H1 (cell line): ENCODE measurements at regions not wholly inside any gene's neighbourhood (a gene's known extent, or its start where the extent isn't known, plus 50 kb on each side); places are given as distances from the start of the nearest gene placed in this dataset.

Source experiments
- CTCF ChIA-PET: fragments of 300-600 bp; sonication (Branson Sonifier 250); formaldehyde crosslinking; loops from one replicate; lab custom pipeline; 2021; ENCODE audit not compliant: partially characterized antibody; lab: Charles Lee
- POLR2A ChIA-PET: fragments of 300-600 bp; sonication (Branson Sonifier 250); formaldehyde crosslinking; loops from one replicate; lab custom pipeline; 2021; ENCODE audit warnings: inconsistent platforms; ENCODE audit not compliant: partially characterized antibody; lab: Charles Lee
- DNase-seq, 2 experiments: peaks; one replicate each; pipeline versions ENCODE4 v3.0.0 to v3.0.0-alpha.2; 2010 to 2022; ENCODE audit warnings: low spot score in 2 of 2, low read depth in 1 of 2, mixed read lengths in 1 of 2
- FAIRE-seq: peaks from 2 replicates; lab custom pipeline; 2011; peaks lifted over from hg19 to GRCh38; lab: Jason Lieb, UNC
- H2AFZ ChIP-seq: 2 replicates; pipeline ENCODE4 v1.8.1; 2012; ENCODE audit warnings: low read length, inconsistent platforms
- H2AK5ac ChIP-seq: 2 replicates; pipeline ENCODE4 v1.6.1; 2013; ENCODE audit warnings: low read depth, low read length
- H2BK120ac ChIP-seq: replicated peaks from 2 replicates; pipeline ENCODE3; 2013; ENCODE audit warnings: low read depth, low read length, inconsistent platforms
- H2BK12ac ChIP-seq: 2 replicates; pipeline ENCODE4 v1.6.1; 2013; ENCODE audit warnings: low read depth, low read length
- H2BK15ac ChIP-seq: 2 replicates; pipeline ENCODE4 v1.6.1; 2013; ENCODE audit warnings: low read length
- H2BK20ac ChIP-seq: 2 replicates; pipeline ENCODE4 v1.6.1; 2013; ENCODE audit warnings: low read length
- H2BK5ac ChIP-seq: 2 replicates; pipeline ENCODE4 v1.6.1; 2013; ENCODE audit warnings: low read depth, low read length
- H3K14ac ChIP-seq: 2 replicates; pipeline ENCODE4 v1.6.1; 2013; ENCODE audit warnings: inconsistent platforms; ENCODE audit not compliant: insufficient read length
- H3K18ac ChIP-seq: 2 replicates; pipeline ENCODE4 v1.6.1; 2013; ENCODE audit warnings: low read length; ENCODE audit errors: extremely low read depth
- H3K23ac ChIP-seq: 2 replicates; pipeline ENCODE4 v1.6.1; 2013; ENCODE audit warnings: inconsistent platforms; ENCODE audit not compliant: insufficient read length
- H3K23me2 ChIP-seq: 2 replicates; pipeline ENCODE4 v1.6.1; 2013; ENCODE audit warnings: low read depth, low read length
- H3K27ac ChIP-seq: 2 replicates; pipeline ENCODE4 v1.6.1; 2011; ENCODE audit warnings: low read depth, low read length, inconsistent platforms
- H3K27me3 ChIP-seq, 4 experiments: replicated peaks in 1 of 4; 1 replicate in 1 of 4; 2 replicates in 3 of 4; pipeline versions ENCODE4 v1.6.1 to v1.8.1; 2011 to 2013; ENCODE audit warnings: low read length in 3 of 4, mild to moderate bottlenecking in 3 of 4, inconsistent platforms in 2 of 4, mixed read lengths in 2 of 4, moderate library complexity in 1 of 4; ENCODE audit not compliant: control insufficient read depth in 3 of 4, insufficient read depth in 3 of 4; ENCODE audit errors: extremely low read depth in 1 of 4
- H3K36me3 ChIP-seq, 4 experiments: 2 replicates each; pipeline versions ENCODE4 v1.6.1 to v1.8.1; 2011 to 2013; ENCODE audit warnings: mild to moderate bottlenecking in 4 of 4, low read length in 3 of 4, moderate library complexity in 2 of 4, control low read depth in 1 of 4, inconsistent platforms in 1 of 4; ENCODE audit not compliant: insufficient read depth in 4 of 4, control insufficient read depth in 2 of 4
- H3K4ac ChIP-seq: replicated peaks from 2 replicates; pipeline ENCODE3; 2013; ENCODE audit warnings: low read length, low read depth, mixed read lengths, inconsistent platforms; ENCODE audit not compliant: insufficient read length
- H3K4me1 ChIP-seq, 4 experiments: replicated peaks in 1 of 4; 1 replicate in 1 of 4; 2 replicates in 3 of 4; pipeline versions ENCODE4 v1.6.1 to v1.8.1; 2011 to 2013; ENCODE audit warnings: low read length in 3 of 4, inconsistent platforms in 2 of 4, mixed read lengths in 1 of 4; ENCODE audit not compliant: insufficient read depth in 4 of 4, control insufficient read depth in 3 of 4
- H3K4me2 ChIP-seq, 2 experiments: 2 replicates each; pipeline versions ENCODE4 v1.6.1 to v1.8.1; 2011 to 2013; ENCODE audit warnings: low read depth in 2 of 2, low read length in 2 of 2, control low read depth in 1 of 2, inconsistent platforms in 1 of 2, mild to moderate bottlenecking in 1 of 2; ENCODE audit not compliant: insufficient read depth in 1 of 2
- H3K4me3 ChIP-seq, 4 experiments: fragments of 200-600, 300-600 bp in 1 of 4; sonication (generic), shearing (Covaris generic), sonication (Bioruptor Twin) in 1 of 4; 2 replicates each; pipeline versions ENCODE4 v1.5.1 to v1.8.1; 2011 to 2016; ENCODE audit warnings: low read length in 4 of 4, low read depth in 3 of 4, control low read depth in 2 of 4, inconsistent platforms in 2 of 4, mild to moderate bottlenecking in 2 of 4, mixed read lengths in 1 of 4, moderate library complexity in 1 of 4; ENCODE audit not compliant: insufficient read depth in 2 of 4; ENCODE audit errors: extremely low read depth in 1 of 4
- H3K56ac ChIP-seq: replicated peaks from 2 replicates; pipeline ENCODE3; 2013; ENCODE audit warnings: low read depth, mild to moderate bottlenecking, mixed read lengths, low read length, inconsistent platforms; ENCODE audit not compliant: insufficient read length
- H3K79me1 ChIP-seq: 2 replicates; pipeline ENCODE4 v1.6.1; 2013; ENCODE audit warnings: low read depth, low read length, control low read depth
- H3K79me2 ChIP-seq, 2 experiments: 2 replicates each; pipeline versions ENCODE4 v1.6.1 to v1.8.1; 2012 to 2013; ENCODE audit warnings: low read length in 2 of 2, mild to moderate bottlenecking in 2 of 2, inconsistent platforms in 1 of 2; ENCODE audit not compliant: insufficient read depth in 2 of 2, control insufficient read depth in 1 of 2
- H3K9ac ChIP-seq, 4 experiments: replicated peaks in 1 of 4; 1 replicate in 1 of 4; 2 replicates in 3 of 4; pipeline versions ENCODE4 v1.6.1 to v1.8.1; 2011 to 2013; ENCODE audit warnings: low read depth in 3 of 4, low read length in 3 of 4, control low read depth in 2 of 4, mild to moderate bottlenecking in 2 of 4, moderate library complexity in 2 of 4, inconsistent platforms in 1 of 4; ENCODE audit errors: extremely low read depth in 1 of 4
- H3K9me3 ChIP-seq, 2 experiments: 2 replicates each; pipeline versions ENCODE4 v1.6.1 to v1.8.1; 2012 to 2013; ENCODE audit warnings: mild to moderate bottlenecking in 2 of 2, moderate library complexity in 2 of 2, control low read depth in 1 of 2, inconsistent platforms in 1 of 2, low read depth in 1 of 2, low read length in 1 of 2, mixed read lengths in 1 of 2; ENCODE audit not compliant: insufficient read depth in 2 of 2
- H4K20me1 ChIP-seq, 2 experiments: replicated peaks in 1 of 2; 2 replicates each; pipeline versions ENCODE3 to v1.8.1; 2011 to 2013; ENCODE audit warnings: inconsistent platforms in 2 of 2, low read length in 2 of 2, mild to moderate bottlenecking in 1 of 2; ENCODE audit not compliant: insufficient read depth in 2 of 2, control insufficient read depth in 1 of 2
- H4K5ac ChIP-seq: 2 replicates; pipeline ENCODE4 v1.6.1; 2013; ENCODE audit warnings: low read length, low read depth, mixed read lengths, inconsistent platforms; ENCODE audit not compliant: insufficient read length
- H4K8ac ChIP-seq: 2 replicates; pipeline ENCODE4 v1.8.0; 2013; ENCODE audit warnings: mild to moderate bottlenecking, moderate library complexity, low read length, inconsistent platforms; ENCODE audit not compliant: insufficient read depth; ENCODE audit errors: extremely low read depth
- H4K91ac ChIP-seq: replicated peaks from 2 replicates; pipeline ENCODE3; 2013; ENCODE audit warnings: low read length, mixed read lengths, inconsistent platforms; ENCODE audit not compliant: insufficient read length
- ATF3 ChIP-seq: IDR thresholded peaks from 2 replicates; pipeline ENCODE4 v1.6.1; 2011; ENCODE audit warnings: low read depth, mild to moderate bottlenecking, low read length; ENCODE audit not compliant: insufficient read depth
- CHD2 ChIP-seq: IDR thresholded peaks from 2 replicates; pipeline ENCODE4 v1.6.1; 2012; ENCODE audit warnings: low read length, improper control_type of control experiment
- CTBP2 ChIP-seq: IDR thresholded peaks from 2 replicates; pipeline ENCODE4 v1.7.0; 2011; ENCODE audit warnings: borderline replicate concordance, mild to moderate bottlenecking, moderate library complexity, mixed read lengths, low read length; ENCODE audit not compliant: insufficient read depth, insufficient read length
- EGR1 ChIP-seq: IDR thresholded peaks from 2 replicates; pipeline ENCODE4 v1.6.1; 2011; ENCODE audit warnings: low read depth, low read length, borderline replicate concordance
- GABPA ChIP-seq: IDR thresholded peaks from 2 replicates; pipeline ENCODE4 v1.6.1; 2011; ENCODE audit warnings: mild to moderate bottlenecking, low read length, moderate library complexity, borderline replicate concordance; ENCODE audit not compliant: insufficient read depth
- HDAC2 ChIP-seq, 2 experiments: fragments of 300-600 bp in 1 of 2; sonication (generic) in 1 of 2; IDR thresholded peaks; 2 replicates each; pipeline ENCODE4 v1.6.1; 2011 to 2012; ENCODE audit warnings: low read depth in 2 of 2, low read length in 2 of 2, mild to moderate bottlenecking in 2 of 2, moderate library complexity in 2 of 2, borderline replicate concordance in 1 of 2, inconsistent platforms in 1 of 2
- KDM4A ChIP-seq: IDR thresholded peaks from one replicate; pipeline ENCODE4 v1.7.1; 2012; ENCODE audit warnings: low read depth, mild to moderate bottlenecking, moderate library complexity, low read length, inconsistent platforms; ENCODE audit not compliant: severe bottlenecking
- NANOG ChIP-seq: IDR thresholded peaks from 2 replicates; pipeline ENCODE4 v1.6.1; 2011; ENCODE audit warnings: low read length, low read depth, mild to moderate bottlenecking, inconsistent platforms; ENCODE audit not compliant: insufficient read depth, poor library complexity, severe bottlenecking
- POLR2AphosphoS5 ChIP-seq: IDR thresholded peaks from 2 replicates; pipeline ENCODE4 v1.6.1; 2011; ENCODE audit warnings: low read depth, low read length
- POU5F1 ChIP-seq: IDR thresholded peaks from 2 replicates; pipeline ENCODE4 v1.6.1; 2011; ENCODE audit warnings: low read depth, mild to moderate bottlenecking, low read length, moderate library complexity
- SIN3A ChIP-seq, 2 experiments: IDR thresholded peaks in 1 of 2; conservative IDR thresholded peaks in 1 of 2; 2 replicates each; pipeline ENCODE4 v1.6.1; 2011 to 2012; ENCODE audit warnings: low read length in 2 of 2, improper control_type of control experiment in 1 of 2, low read depth in 1 of 2, mild to moderate bottlenecking in 1 of 2
- TAF7 ChIP-seq: optimal IDR thresholded peaks from 2 replicates; pipeline ENCODE3; 2011; ENCODE audit warnings: low read depth, mild to moderate bottlenecking, inconsistent platforms, low read length, moderate library complexity, borderline replicate concordance
- YY1 ChIP-seq: IDR thresholded peaks from 2 replicates; pipeline ENCODE4 v1.6.1; 2011; ENCODE audit warnings: low read depth, mild to moderate bottlenecking, low read length
- WGBS, 2 experiments: shearing (Covaris generic) in 1 of 2; methylation state at CpG; one replicate each; pipeline versions ENCODE4 v1.1.6 to v1.1.7; 2013 to 2015; ENCODE audit warnings: low lambda C conversion rate in 2 of 2, mixed read lengths in 2 of 2, inconsistent platforms in 1 of 2, low coverage in 1 of 2, missing lambda C conversion rate in 1 of 2; ENCODE audit not compliant: insufficient replicate concordance in 2 of 2, insufficient coverage in 1 of 2, insufficient read length in 1 of 2; ENCODE audit errors: extremely low coverage in 1 of 2, missing lambda C conversion rate in 1 of 2; 5-methylcytosine and 5-hydroxymethylcytosine counted together

GRCh38 chrX:39418254-39418704 lies 617.0 kb downstream of the MID1IP1 start:
- 56% methylated on average over 4 of the region's 4 CpGs; no CpG with 5 or more reads in 1 of the 2 experiments for whole genome bisulfite sequencing, 2 experiments
- Histone ChIP-seq H2AK5ac (no peak overlapping the region), H3K79me1 (no peaks in the 10 kb centered on the region), H3K9me3 (no peaks in the 10 kb centered on the region), H3K27ac (no peak overlapping the region), H3K14ac (no peak overlapping the region), H4K91ac (no peak overlapping the region), H3K4me2 (no peak overlapping the region), H3K36me3 (no peaks in the 10 kb centered on the region), H4K5ac (no peak overlapping the region), H3K23ac (no peak overlapping the region), H3K56ac (no peak overlapping the region), H3K18ac (no peak overlapping the region), H3K4ac (no peak overlapping the region), H4K20me1 (no peaks in the 10 kb centered on the region), H3K79me2 (no peaks in the 10 kb centered on the region), H2BK120ac (no peak overlapping the region), H4K8ac (no peak overlapping the region), H3K23me2 (no peaks in the 10 kb centered on the region), H3K9ac (no peak overlapping the region), H2BK5ac (no peak overlapping the region), H3K4me1 (peaks cover 0 to 4% (median 2%) of the 10 kb centered on the region in 4 experiments; a peak in 3 of 7 replicates), H2BK20ac (no peak overlapping the region), H2BK15ac (no peak overlapping the region), H3K27me3 (no peaks in the 10 kb centered on the region), H2BK12ac (no peak overlapping the region), H3K4me3 (no peak overlapping the region), H2AFZ (no peak overlapping the region)
- ChIA-PET POLR2A (no interaction called here), CTCF (no interaction called here)
- FAIRE-seq = peak; percentile 28
- DNase-seq = no peak
- TF ChIP-seq CHD2 (no peak), HDAC2 (IDR thresholded peaks at IDR 0.05; ENCODE audit: borderline replicate concordance in 1 of 2, low read depth in 2 of 2, low read length in 2 of 2) (no peak), POLR2AphosphoS5 (no peak), TAF7 (no peak), KDM4A (no peak), ATF3 (no peak), EGR1 (no peak), NANOG (no peak), POU5F1 (no peak), GABPA (no peak), YY1 (no peak), CTBP2 (no peak), SIN3A (conservative IDR thresholded peaks at IDR 0.05 in 1 of 2, IDR thresholded peaks at IDR 0.05 in 1 of 2; ENCODE audit: low read depth in 1 of 2, low read length in 2 of 2) (no peak)
